Ishikawa (cell line): ENCODE measurements at regions not wholly inside any gene's neighbourhood (a gene's known extent, or its start where the extent isn't known, plus 50 kb on each side); places are given as distances from the start of the nearest gene placed in this dataset.

Source experiments
- CEBPB ChIP-seq: IDR thresholded peaks from 2 replicates; pipeline ENCODE4 v1.6.1; 2012
- CREB1 ChIP-seq: IDR thresholded peaks from 2 replicates; pipeline ENCODE4 v1.6.1; 2012; ENCODE audit warnings: low read depth
- EGR1 ChIP-seq: IDR thresholded peaks from 2 replicates; pipeline ENCODE4 v1.6.1; 2012
- EP300 ChIP-seq: IDR thresholded peaks from 2 replicates; pipeline ENCODE4 v1.6.1; 2012; ENCODE audit warnings: borderline replicate concordance
- FOXM1 ChIP-seq: IDR thresholded peaks from 2 replicates; pipeline ENCODE4 v1.6.1; 2012; ENCODE audit warnings: low read depth, borderline replicate concordance
- MAX ChIP-seq: IDR thresholded peaks from 2 replicates; pipeline ENCODE4 v1.6.1; 2012
- NFIC ChIP-seq: IDR thresholded peaks from 2 replicates; pipeline ENCODE4 v1.6.1; 2012
- RAD21 ChIP-seq: IDR thresholded peaks from 2 replicates; pipeline ENCODE4 v1.6.1; 2012; ENCODE audit warnings: low read depth
- REST ChIP-seq: IDR thresholded peaks from 2 replicates; pipeline ENCODE4 v1.6.1; 2012; ENCODE audit warnings: low read depth, mild to moderate bottlenecking
- TAF1 ChIP-seq: IDR thresholded peaks from 2 replicates; pipeline ENCODE4 v1.6.1; 2012; ENCODE audit warnings: low read depth, mild to moderate bottlenecking
- TCF12 ChIP-seq: IDR thresholded peaks from 2 replicates; pipeline ENCODE4 v1.6.1; 2012; ENCODE audit warnings: low read depth
- TEAD4 ChIP-seq: IDR thresholded peaks from 2 replicates; pipeline ENCODE4 v1.6.1; 2012
- YY1 ChIP-seq: IDR thresholded peaks from 2 replicates; pipeline ENCODE4 v1.6.1; 2012; ENCODE audit warnings: low read depth
- ZBTB7A ChIP-seq: IDR thresholded peaks from 2 replicates; pipeline ENCODE4 v1.6.1; 2012; ENCODE audit warnings: low read depth
- TF ChIP-seq, protein P1 (sequence below): IDR thresholded peaks from 2 replicates; pipeline ENCODE4 v1.6.1; 2012

GRCh38 chr21:18161841-18162240 lies 82.8 kb upstream of the CHODL start:
- no peak for TF ChIP-seq RAD21
- TF ChIP-seq TAF1 = no peak
- TF ChIP-seq CEBPB = no peak
- TF ChIP-seq CREB1 = no peak
- no peak for TF ChIP-seq NFIC
- TF ChIP-seq TCF12 = no peak
- TF ChIP-seq TEAD4 = no peak
- no peak for TF ChIP-seq REST
- TF ChIP-seq EGR1 = no peak
- TF ChIP-seq MAX = no peak
- TF ChIP-seq, protein P1, sequence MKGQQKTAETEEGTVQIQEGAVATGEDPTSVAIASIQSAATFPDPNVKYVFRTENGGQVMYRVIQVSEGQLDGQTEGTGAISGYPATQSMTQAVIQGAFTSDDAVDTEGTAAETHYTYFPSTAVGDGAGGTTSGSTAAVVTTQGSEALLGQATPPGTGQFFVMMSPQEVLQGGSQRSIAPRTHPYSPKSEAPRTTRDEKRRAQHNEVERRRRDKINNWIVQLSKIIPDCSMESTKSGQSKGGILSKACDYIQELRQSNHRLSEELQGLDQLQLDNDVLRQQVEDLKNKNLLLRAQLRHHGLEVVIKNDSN = no peak
- no peak for TF ChIP-seq EP300

- no peak for TF ChIP-seq TAF1
- TF ChIP-seq NFIC = no peak
- no peak for TF ChIP-seq RAD21
- TF ChIP-seq TCF12 = no peak
- no peak for TF ChIP-seq EP300
- TF ChIP-seq TEAD4 = no peak
- TF ChIP-seq ZBTB7A = no peak
Measured at GRCh38 chr21:18157406-18157805, 87.2 kb upstream of the CHODL start.

DNA sequence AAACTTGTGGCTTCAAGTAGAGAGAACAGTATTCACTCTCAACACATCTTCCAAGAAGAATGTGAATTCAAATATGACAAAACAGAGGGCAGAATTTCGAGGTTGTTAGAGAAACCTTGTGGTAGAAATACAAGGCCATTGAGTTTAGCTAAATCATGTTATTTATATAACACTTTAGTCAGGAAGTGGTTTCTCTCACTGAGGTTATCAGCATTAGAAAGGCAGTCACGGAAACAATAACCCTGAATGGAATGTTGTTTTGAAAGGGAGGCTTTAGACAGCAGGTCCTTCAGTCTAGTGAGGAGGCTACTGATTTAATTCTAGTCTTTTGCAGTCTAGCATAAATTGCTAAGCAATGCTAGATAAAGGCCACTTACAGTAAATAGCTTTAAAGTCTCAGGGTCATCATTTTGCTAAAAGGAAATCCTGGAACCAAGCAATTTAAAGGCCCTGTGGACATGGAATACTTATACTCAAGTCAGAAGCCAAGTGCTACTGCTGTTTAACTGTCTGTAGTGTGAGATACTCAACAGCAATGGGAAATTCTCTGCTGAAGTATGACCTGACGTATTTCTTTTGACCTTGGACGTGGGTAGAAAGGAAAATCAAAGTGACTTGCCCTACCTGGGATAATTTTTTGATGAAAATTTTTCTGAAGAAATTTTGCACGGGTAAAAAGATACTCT lies 89.0 kb upstream of the CHODL start:
- TF ChIP-seq MAX (no peak), ZBTB7A (no peak), EGR1 (no peak), RAD21 (no peak), TEAD4 (no peak), YY1 (no peak), NFIC (no peak), EP300 (no peak), REST (no peak)
- TF ChIP-seq, protein P1 = no peak

DNA sequence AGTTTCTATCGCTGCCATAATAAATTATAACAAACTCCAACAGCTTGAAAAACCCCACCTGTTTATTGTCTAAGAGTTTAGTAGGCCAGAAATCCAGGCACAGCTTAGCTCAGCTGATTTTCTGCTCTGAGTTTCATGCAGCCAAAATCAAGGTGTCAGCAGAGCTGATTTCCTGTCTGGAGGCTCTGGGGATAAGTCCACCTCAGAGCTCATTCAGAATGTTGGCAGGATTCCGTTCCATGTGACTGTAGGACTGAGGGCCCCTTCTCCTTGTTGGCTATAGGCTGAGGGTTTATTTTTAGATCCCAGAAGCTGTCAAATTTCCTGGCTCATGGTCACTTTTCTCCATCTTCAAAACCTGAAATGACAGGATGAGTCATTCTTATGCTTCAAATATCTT lies 91.6 kb upstream of the CHODL start:
- TF ChIP-seq FOXM1 (no peak), YY1 (no peak), EGR1 (no peak)

GRCh38 chr21:18152371-18152770 lies 92.3 kb upstream of the CHODL start:
- TF ChIP-seq CEBPB (no peak), EGR1 (no peak), YY1 (no peak), EP300 (no peak), MAX (no peak), REST (no peak), NFIC (no peak), TEAD4 (no peak), TAF1 (no peak), CREB1 (no peak), TCF12 (no peak), RAD21 (no peak), ZBTB7A (no peak), FOXM1 (no peak)
- TF ChIP-seq, protein P1 = no peak
